Suprapubic skin (tissue), 3 donors: ENCODE measurements at regions not wholly inside any gene's neighbourhood (a gene's known extent, or its start where the extent isn't known, plus 50 kb on each side); places are given as distances from the start of the nearest gene placed in this dataset.

Source experiments
- CTCF ChIP-seq, 2 donors: fragments of 200-600 bp in 1 of 2; fragments of 450-650 bp in 1 of 2; sonication (generic) in 1 of 2; IDR thresholded peaks; one replicate each; pipeline ENCODE4 v1.5.1; 2016 to 2019; ENCODE audit warnings: antibody characterized with exemption in 2 of 2, mild to moderate bottlenecking in 1 of 2, moderate library complexity in 1 of 2
- EP300 ChIP-seq: sonication (generic); formaldehyde crosslinking; IDR thresholded peaks from one replicate; pipeline ENCODE4 v1.6.1; 2017; ENCODE audit warnings: antibody characterized with exemption

GRCh38 chr4:1572010-1572385 lies 112.1 kb downstream of the FAM53A start:
- TF ChIP-seq EP300, result no peak
- no peak for TF ChIP-seq CTCF (IDR thresholded peaks at IDR 0.05)
